Panc1 (cell line): ENCODE measurements at regions not wholly inside any gene's neighbourhood (a gene's known extent, or its start where the extent isn't known, plus 50 kb on each side); places are given as distances from the start of the nearest gene placed in this dataset.

Source experiments
- ATAC-seq: fragments of 200-7000 bp; cut with Tn5 transposase; 2 replicates; pipeline ENCODE4 v1.9.1; 2020; ENCODE audit warnings: mild to moderate bottlenecking, moderate library complexity
- BruUV-seq: library from RNA; stranded (reverse); fragments of 400-500 nt; replicated peaks from 2 replicates; lab custom pipeline; 2021; lab: Mats Ljungman, UMichigan
- CTCF ChIA-PET: fragments of 300-600 bp; sonication (Branson Sonifier 250); formaldehyde crosslinking; loops from one replicate; lab custom pipeline; 2022; ENCODE audit warnings: antibody characterized with exemption; lab: Charles Lee
- POLR2A ChIA-PET: fragments of 300-600 bp; sonication (Branson Sonifier 250); formaldehyde crosslinking; loops from one replicate; lab custom pipeline; 2022; ENCODE audit warnings: antibody characterized with exemption; lab: Charles Lee
- DNase-seq: peaks from one replicate; pipeline ENCODE4 v3.0.0-alpha.2; 2010; ENCODE audit warnings: low read depth, low spot score
- H3K27ac ChIP-seq: 2 replicates; pipeline ENCODE4 v1.5.1; 2011; ENCODE audit warnings: mild to moderate bottlenecking, low read length, inconsistent platforms
- H3K27me3 ChIP-seq: fragments of 200-500 bp; sonication (Bioruptor generic); 2 replicates; pipeline ENCODE4 v1.6.0; 2014; ENCODE audit warnings: low read length, inconsistent platforms; ENCODE audit not compliant: control insufficient read depth, insufficient read depth
- H3K36me3 ChIP-seq: fragments of 200-500 bp; sonication (Bioruptor generic); 2 replicates; pipeline ENCODE4 v1.5.1; 2014; ENCODE audit warnings: inconsistent platforms, mild to moderate bottlenecking, low read length, moderate library complexity; ENCODE audit not compliant: control insufficient read depth, insufficient read depth
- H3K4me1 ChIP-seq: 2 replicates; pipeline ENCODE4 v1.5.1; 2011; ENCODE audit warnings: inconsistent platforms, mild to moderate bottlenecking, low read length, moderate library complexity; ENCODE audit not compliant: control insufficient read depth, insufficient read depth
- H3K4me3 ChIP-seq, 2 experiments: 2 replicates each; pipeline ENCODE4 v1.5.1; 2011 to 2012; ENCODE audit warnings: low read depth in 2 of 2, low read length in 2 of 2, mild to moderate bottlenecking in 2 of 2, inconsistent platforms in 1 of 2, moderate library complexity in 1 of 2
- H3K9me3 ChIP-seq: fragments of 200-500 bp; sonication (Bioruptor generic); 2 replicates; pipeline ENCODE4 v1.5.1; 2014; ENCODE audit warnings: low read depth, mild to moderate bottlenecking, inconsistent platforms, low read length, moderate library complexity; ENCODE audit not compliant: control insufficient read depth, insufficient read depth
- CTCF ChIP-seq: fragments of 450-650 bp; IDR thresholded peaks from 2 replicates; pipeline ENCODE4 v1.5.1; 2017; ENCODE audit warnings: mild to moderate bottlenecking
- POLR2AphosphoS5 ChIP-seq: IDR thresholded peaks from 2 replicates; pipeline ENCODE4 v1.6.1; 2012; ENCODE audit warnings: mild to moderate bottlenecking, low read depth, low read length, moderate library complexity
- REST ChIP-seq, 2 experiments: IDR thresholded peaks; 2 replicates each; pipeline ENCODE4 v1.6.1; 2011 to 2012; ENCODE audit warnings: low read depth in 2 of 2, control low read depth in 1 of 2, low read length in 1 of 2, mild to moderate bottlenecking in 1 of 2, moderate library complexity in 1 of 2; ENCODE audit not compliant: insufficient read depth in 1 of 2
- SIN3A ChIP-seq: IDR thresholded peaks from 2 replicates; pipeline ENCODE4 v1.6.1; 2012; ENCODE audit warnings: low read depth, mild to moderate bottlenecking, low read length, moderate library complexity, borderline replicate concordance; ENCODE audit not compliant: insufficient read depth
- TCF7L2 ChIP-seq: IDR thresholded peaks from 2 replicates; pipeline ENCODE4 v1.6.1; 2011; ENCODE audit warnings: mild to moderate bottlenecking, low read depth, low read length, inconsistent platforms
- in situ Hi-C: cut with HindIII; loops from 2 replicates; pipeline ENCODE4 v1.10.0; 2016; ENCODE audit warnings: low sequenced_read_pairs, low pct_unique_long_range_greater_than_20kb
- intact Hi-C: fragments of 100-400 bp; cut with micrococcal nuclease; formaldehyde crosslinking; loops from one replicate; pipeline ENCODE4 v1.10.0; 2022; ENCODE audit not compliant: unreplicated experiment

- no peak for ATAC-seq
- H3K4me3 ChIP-seq, result no peak overlapping the region
- TF ChIP-seq TCF7L2 (no peak), REST (IDR thresholded peaks at IDR 0.05; ENCODE audit: insufficient read depth in 1 of 2, low read depth in 2 of 2, low read length in 1 of 2) (no peak), POLR2AphosphoS5 (no peak)
- no peaks in the 10 kb centered on the region for H3K9me3 ChIP-seq
- no peak overlapping the region for H3K27ac ChIP-seq
- ChIA-PET POLR2A (no interaction called here), CTCF (no interaction called here)
- DNase-seq, result no peak
- BruUV-seq, result no TSS peak
- in situ Hi-C loops, result no loop called here
- H3K36me3 ChIP-seq, result no peaks in the 10 kb centered on the region
- intact Hi-C loops, result no loop called here
- H3K27me3 ChIP-seq, result no peaks in the 10 kb centered on the region
- H3K4me1 ChIP-seq, result no peaks in the 10 kb centered on the region
These were observed 351.3 kb downstream of the ENC1 start for GRCh38 chr5:74289238-74289637.

- DNase-seq (no peak), ATAC-seq (no peak)
- Histone ChIP-seq H3K4me1 (no peaks in the 10 kb centered on the region), H3K9me3 (no peaks in the 10 kb centered on the region), H3K27me3 (no peaks in the 10 kb centered on the region), H3K27ac (no peak overlapping the region), H3K36me3 (no peaks in the 10 kb centered on the region), H3K4me3 (no peak overlapping the region)
- intact Hi-C loops (no loop called here), in situ Hi-C loops (no loop called here)
- TF ChIP-seq CTCF (no peak), POLR2AphosphoS5 (no peak), SIN3A (no peak), TCF7L2 (no peak), REST (IDR thresholded peaks at IDR 0.05; ENCODE audit: insufficient read depth in 1 of 2, low read depth in 2 of 2, low read length in 1 of 2) (no peak)
- BruUV-seq, result no TSS peak
- CTCF ChIA-PET, result no interaction called here
- POLR2A ChIA-PET, result no interaction called here
These were observed 351.9 kb downstream of the ENC1 start for GRCh38 chr5:74288448-74289108.
